ENCODE measurements at regions not wholly inside any gene's neighbourhood (a gene's known extent, or its start where the extent isn't known, plus 50 kb on each side); places are given as distances from the start of the nearest gene placed in this dataset.
"Not testable (repeated sequence)": the region's sequence is repeated elsewhere in the genome, so short reads cannot be mapped to it uniquely, and the experiment has no call there.

DNA sequence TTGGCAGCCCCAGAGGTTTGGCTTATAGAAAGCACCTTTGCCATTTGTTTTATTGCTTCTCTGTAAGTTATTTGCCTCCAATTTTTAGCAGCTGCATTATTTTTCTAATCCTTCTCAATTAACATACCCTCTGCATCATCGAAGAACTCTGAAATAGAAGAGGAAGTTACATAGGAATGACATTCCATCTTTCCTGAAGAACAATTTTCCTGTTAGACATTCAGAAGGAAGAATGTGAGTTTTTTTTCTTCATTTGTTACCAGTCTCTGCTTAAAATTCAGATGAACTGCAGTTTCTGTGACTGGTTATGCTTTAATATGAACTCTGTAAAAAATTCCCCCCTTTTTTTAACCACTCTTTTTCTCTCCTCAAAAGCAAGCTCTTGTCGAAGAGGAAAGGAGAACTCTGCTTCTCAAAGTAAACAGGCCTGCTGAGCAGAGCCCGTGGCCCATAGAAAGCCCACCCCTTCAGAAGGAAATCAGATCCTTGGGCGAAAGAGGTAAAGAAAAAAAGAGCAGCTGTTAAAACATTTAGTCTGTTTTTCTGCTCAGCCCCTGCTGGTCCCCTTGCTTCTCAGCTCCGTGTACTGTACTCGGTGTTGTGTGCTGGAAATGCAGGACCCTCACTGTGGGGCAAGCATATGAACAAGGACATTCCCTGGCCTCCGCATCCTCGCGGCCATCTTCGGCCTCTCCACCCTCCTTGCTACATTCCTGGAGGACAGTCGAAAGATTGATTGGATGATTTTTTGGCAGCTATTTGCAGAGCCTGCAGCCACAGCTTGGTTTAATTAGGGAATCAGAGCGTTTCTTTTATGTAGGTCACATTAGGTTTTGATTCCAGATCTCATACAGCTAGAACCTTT is 164.4 kb upstream of the LRIG3 start:
- DNase-seq (ENCODE audit: low read depth), result no peak

GRCh38 chr12:59082952-59083351 is 162.6 kb upstream of the LRIG3 start:
- DNase-seq (ENCODE audit: low read depth), result no peak

GRCh38 chr12:59080101-59080500 is 159.8 kb upstream of the LRIG3 start:
- no peak for DNase-seq (ENCODE audit: low read depth)

DNA sequence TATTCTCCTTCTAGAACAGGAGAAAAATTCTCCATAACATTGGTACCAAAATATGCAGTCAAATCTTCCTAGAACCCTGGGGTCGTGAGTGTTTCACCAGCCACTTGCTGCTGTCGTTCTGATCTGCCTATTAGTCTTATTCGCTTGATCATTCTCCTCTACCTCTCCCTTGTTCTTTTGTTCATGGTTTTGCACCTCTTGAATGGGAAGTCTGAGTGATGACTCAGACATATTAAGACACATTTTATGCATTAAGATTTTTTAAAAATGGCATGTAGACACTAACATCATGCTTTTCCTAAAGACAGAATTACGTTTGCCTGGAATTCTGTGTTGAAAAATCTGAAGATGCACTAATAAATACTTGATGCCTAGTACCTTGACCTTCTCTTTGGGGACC is 159.2 kb upstream of the LRIG3 start:
- no peak for DNase-seq (ENCODE audit: low read depth)

- no peak for DNase-seq (ENCODE audit: low read depth)
Measured at GRCh38 chr12:59079002-59079401, 158.7 kb upstream of the LRIG3 start.

- no peak for DNase-seq (ENCODE audit: low read depth)
Measured at GRCh38 chr12:59077575-59078426, 157.5 kb upstream of the LRIG3 start.

- no peak for DNase-seq (ENCODE audit: low read depth)
Measured at GRCh38 chr12:59077153-59077552, 156.8 kb upstream of the LRIG3 start.

- DNase-seq (ENCODE audit: low read depth), result no peak
Measured at GRCh38 chr12:59076622-59077021, 156.3 kb upstream of the LRIG3 start.

- DNase-seq (ENCODE audit: low read depth), result no peak
Measured at GRCh38 chr12:59075968-59076490, 155.7 kb upstream of the LRIG3 start.

DNA sequence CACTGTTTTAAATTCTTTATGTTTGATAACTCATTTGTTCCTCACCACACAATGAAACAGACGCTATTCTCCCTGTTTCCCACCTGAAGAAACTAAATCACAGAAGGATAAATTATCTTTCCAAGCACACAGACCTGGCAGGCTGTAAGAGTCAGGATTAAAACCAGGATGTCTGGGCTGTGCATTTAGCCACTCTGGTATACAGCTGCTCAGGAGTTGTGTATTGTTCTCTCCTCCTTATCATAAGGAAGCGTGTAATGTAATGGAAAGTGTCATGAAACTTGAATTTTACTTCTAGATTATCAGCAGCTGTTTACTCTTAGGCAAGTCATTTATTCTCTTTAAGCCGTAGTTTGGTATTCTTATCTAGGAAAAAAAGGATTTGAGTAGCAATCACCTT is 154.8 kb upstream of the LRIG3 start:
- DNase-seq (ENCODE audit: low read depth), result no peak

DNA sequence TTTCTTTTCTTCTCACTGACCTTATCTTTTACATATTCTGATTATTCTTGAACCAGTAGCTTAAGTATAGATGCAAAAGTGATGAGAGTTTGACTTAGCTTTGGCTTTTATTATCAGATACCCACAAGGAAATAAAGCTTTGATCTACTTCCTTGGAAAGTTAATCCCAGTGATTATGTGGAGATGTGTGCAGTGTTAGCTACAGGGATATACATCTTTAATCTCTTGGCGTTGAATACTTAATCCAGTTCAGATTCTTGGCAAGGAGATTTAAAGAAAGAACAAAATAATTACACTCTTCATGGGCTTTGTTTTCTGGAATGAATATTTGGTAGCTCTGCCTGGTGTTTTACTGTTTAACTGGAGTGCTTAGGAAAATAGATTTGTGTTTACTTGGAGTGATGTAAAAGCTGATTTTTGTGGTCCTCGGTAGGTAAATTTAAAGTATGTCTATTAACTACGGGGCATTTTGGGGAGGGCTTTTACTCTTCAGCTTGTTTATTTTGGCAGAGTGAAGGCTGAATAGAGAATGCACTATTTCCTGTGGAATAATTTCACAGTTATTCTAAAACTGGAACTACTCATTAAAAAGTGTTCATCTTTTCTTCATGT is 150.1 kb upstream of the LRIG3 start:
- no peak for DNase-seq (ENCODE audit: low read depth)

GRCh38 chr12:59069516-59069915 is 149.2 kb upstream of the LRIG3 start:
- DNase-seq (ENCODE audit: low read depth), result no peak

DNA sequence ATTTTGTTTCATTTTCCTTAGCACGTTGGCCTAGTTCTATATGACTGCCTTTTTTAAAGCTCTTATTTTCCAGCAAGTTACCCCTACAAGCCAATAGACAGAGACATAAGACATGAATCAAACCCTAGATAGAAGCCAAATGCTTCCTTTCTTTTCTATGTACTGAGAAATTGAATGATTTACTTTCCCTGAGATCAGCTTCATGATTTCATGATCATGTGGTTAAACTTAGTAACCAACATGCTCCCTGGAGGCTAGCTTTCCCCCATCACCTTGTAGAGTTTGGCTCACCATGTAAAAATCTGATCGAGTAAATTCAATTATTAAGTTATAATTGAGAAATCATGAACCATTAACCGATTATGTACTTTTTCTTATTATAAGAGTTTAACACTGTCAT is 148.1 kb upstream of the LRIG3 start:
- no peak for DNase-seq (ENCODE audit: low read depth)

DNA sequence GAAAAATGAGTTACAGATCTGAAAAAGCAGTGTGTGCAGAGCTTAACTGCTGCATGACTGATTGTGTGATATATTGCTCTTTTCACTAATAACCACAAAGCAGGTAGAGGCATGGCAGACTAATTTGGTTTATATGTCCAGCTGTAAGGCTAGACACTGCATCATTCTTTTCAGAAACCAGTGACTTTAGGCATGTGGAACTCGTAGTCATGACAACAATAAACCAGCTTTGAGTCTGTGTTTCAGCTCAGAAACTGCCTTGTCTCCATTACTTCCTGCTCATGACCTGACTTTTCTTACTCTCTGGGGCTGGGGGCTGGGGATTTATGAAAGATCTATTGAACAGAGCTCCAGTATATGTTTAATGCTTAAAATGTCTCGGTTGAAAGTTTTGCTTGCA is 146.8 kb upstream of the LRIG3 start:
- DNase-seq (ENCODE audit: low read depth), result no peak

DNA sequence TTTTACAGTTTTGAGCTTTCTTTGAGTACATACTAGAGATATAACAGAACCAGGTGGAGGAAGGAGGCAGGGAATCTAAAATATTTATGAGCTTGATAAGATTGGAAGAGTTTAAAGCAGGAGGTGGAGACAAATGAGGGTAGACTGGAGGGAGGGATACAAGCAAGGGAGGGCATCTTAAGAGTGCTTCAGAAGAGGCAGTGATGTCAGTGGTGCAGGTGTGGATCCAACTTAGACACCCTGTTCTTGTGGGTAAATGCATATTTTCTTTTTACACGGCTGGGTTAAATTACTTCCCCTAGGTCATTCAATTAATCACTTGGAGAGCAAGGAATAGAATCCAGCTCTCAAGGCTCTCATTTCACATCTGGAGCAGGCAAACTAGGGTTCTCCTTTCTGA is 146.1 kb upstream of the LRIG3 start:
- DNase-seq (ENCODE audit: low read depth), result no peak

GRCh38 chr12:59059088-59059935 is 139.0 kb upstream of the LRIG3 start:
- DNase-seq (ENCODE audit: low read depth), result no peak

DNA sequence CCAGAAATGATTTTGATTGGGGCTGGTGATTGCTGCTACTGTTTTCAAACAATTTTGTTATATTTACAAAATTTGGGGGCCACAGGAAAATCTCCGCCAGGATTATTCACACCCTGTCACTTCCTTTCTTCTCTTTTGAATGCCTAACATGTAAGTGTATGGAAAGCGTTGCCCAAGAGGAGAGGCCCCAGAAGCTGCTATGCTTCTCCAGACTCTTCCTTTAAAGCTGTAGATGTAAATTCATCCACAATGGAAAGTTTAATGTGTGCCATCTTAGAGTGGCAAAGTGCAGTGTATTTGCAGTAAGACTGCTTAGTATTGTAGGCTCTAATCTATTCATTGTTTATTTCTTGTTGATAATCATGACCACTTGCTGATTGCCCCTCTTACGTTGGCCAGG is 136.7 kb upstream of the LRIG3 start:
- DNase-seq (ENCODE audit: low read depth), result no peak

- DNase-seq (ENCODE audit: low read depth), result no peak
Measured at GRCh38 chr12:59055204-59055860, 135.0 kb upstream of the LRIG3 start.

GRCh38 chr12:59053266-59053899 is 133.1 kb upstream of the LRIG3 start:
- not testable (repeated sequence) for DNase-seq (ENCODE audit: low read depth)

DNA sequence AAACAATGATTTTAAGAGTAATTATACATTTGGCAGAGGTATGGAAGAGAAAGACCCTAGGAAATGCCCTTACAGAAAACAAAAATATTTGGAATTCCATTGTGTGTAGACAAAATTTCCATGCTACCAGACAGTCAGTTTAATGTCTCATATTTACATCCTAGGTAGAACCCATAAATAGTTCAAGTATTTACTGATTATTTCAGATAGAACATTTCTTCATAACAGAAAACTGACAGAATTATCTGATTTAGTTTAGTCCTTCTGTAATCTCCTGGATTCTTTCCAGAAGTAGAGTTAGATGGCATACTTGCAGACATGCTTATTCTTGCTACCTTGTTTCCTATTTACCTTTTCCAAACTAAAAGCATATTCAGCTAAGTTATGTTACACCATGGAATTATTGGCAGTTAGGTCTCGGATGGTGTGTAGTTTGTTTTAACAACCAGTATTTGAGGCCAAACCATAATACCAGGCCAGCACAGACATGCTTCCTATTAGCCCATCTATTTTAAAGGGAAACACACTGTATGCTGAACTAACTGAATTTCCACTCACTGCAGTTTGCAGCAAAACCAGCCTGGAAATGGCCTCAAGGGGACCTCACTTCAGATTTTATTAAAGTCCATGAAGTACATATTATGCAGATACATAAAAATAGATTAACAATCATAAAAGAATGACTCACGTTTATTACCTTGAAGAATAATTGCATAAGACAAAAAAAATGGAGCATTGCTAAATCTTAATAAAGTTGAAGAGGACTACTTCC is 126.6 kb upstream of the LRIG3 start:
- DNase-seq (ENCODE audit: low read depth), result no peak
